ENCODE measurements at regions not wholly inside any gene's neighbourhood (a gene's known extent, or its start where the extent isn't known, plus 50 kb on each side); places are given as distances from the start of the nearest gene placed in this dataset.
"Not testable (repeated sequence)": the region's sequence is repeated elsewhere in the genome, so short reads cannot be mapped to it uniquely, and the experiment has no call there.

GRCh38 chr16:29250469-29250868 lies 156.0 kb downstream of the NPIPB11 start:
- TF ChIP-seq POLR2AphosphoS5, CTCF, EP300 (IDR thresholded peaks at IDR 0.05): not testable (repeated sequence)

All from suprapubic skin (tissue), 4 donors.